ENCODE measurements at regions not wholly inside any gene's neighbourhood (a gene's known extent, or its start where the extent isn't known, plus 50 kb on each side); places are given as distances from the start of the nearest gene placed in this dataset.

DNA sequence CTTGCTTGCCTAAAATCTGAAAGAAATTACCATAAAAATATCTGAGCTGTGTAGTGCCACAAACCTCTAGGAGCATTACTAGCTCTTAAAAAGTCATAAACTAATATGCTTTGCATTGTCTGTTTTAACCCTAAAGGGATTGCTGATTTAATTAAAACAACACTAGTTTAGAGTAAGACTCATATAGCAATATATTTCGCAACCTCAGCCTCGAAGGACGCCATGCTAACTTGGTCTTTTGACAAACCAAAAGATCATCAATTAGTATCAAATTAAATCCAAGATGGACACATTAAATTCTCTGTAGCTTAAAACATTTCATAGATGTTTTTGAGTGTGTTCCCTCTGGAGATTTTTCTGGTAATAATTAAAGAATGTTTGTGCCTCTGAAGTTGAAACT lies 74.8 kb upstream of the KCNQ5 start:
- Histone ChIP-seq H3K4me3 (no peak overlapping the region), H3K36me3 (no peaks in the 10 kb centered on the region), H3K4me1 (peaks cover 0 to 5% (median 0%) of the 10 kb centered on the region in 3 donors), H3K9me3 (no peaks in the 10 kb centered on the region), H3K27ac (no peak overlapping the region), H3K27me3 (no peaks in the 10 kb centered on the region)
- DNase-seq (no peak), FAIRE-seq (no peak), ATAC-seq (no peak)
- intact Hi-C loops (cut with DNase I): no loop called here
- TF ChIP-seq, protein P1, sequence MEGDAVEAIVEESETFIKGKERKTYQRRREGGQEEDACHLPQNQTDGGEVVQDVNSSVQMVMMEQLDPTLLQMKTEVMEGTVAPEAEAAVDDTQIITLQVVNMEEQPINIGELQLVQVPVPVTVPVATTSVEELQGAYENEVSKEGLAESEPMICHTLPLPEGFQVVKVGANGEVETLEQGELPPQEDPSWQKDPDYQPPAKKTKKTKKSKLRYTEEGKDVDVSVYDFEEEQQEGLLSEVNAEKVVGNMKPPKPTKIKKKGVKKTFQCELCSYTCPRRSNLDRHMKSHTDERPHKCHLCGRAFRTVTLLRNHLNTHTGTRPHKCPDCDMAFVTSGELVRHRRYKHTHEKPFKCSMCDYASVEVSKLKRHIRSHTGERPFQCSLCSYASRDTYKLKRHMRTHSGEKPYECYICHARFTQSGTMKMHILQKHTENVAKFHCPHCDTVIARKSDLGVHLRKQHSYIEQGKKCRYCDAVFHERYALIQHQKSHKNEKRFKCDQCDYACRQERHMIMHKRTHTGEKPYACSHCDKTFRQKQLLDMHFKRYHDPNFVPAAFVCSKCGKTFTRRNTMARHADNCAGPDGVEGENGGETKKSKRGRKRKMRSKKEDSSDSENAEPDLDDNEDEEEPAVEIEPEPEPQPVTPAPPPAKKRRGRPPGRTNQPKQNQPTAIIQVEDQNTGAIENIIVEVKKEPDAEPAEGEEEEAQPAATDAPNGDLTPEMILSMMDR (IDR thresholded peaks at IDR 0.05): no peak
- 81 to 88% methylated on average over 3 of the region's 3 CpGs for WGBS, 2 donors

DNA sequence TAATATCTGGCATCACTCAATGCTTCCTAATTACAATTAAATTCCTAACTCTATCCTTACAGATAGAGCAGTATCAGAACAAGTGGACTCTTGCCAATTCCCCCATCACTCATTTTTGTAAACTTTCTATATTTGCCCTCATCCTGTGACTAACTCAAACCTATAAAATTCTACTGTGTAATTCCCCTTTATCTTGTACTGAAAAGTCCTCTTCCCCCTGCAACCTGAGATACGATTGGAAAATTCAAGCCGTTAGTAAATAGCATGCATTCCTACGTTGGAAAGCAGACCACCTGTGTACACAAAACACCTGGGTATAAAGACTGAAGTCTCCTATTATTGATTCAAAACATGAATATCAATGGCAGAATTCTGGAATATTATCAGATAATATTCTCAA lies 70.4 kb upstream of the KCNQ5 start:
- ATAC-seq: peak; percentile 40 to 79 (median 70)
- peak overlapping the region in 1 of 4 donors; percentile 4 for H3K27ac ChIP-seq

DNA sequence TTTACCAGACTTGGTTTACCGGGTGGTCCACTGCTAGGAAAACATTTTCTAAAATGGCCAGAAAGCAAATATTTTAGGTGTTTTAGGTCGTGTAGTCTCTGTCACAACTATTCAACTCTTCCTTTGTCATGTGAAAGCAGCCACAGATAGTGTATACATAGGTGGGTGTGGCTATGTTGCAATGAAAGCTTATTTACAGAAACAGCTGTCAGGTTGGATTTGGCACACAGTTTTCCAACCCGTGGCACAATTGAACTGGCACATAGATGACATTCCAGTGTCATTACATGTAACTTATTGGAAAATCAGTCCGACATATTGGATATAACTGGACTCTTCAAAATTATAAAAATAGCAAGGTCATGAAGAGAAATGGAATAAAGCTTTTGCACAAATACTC lies 68.9 kb upstream of the KCNQ5 start:
- peaks cover 0 to 12% (median 6%) of the 10 kb centered on the region in 3 donors for H3K4me1 ChIP-seq
- peak in 3 of 4 donors; percentile 45 to 65 (median 51) for ATAC-seq
- no peaks in the 10 kb centered on the region for H3K27me3 ChIP-seq
- no peak for FAIRE-seq
- no peaks in the 10 kb centered on the region for H3K36me3 ChIP-seq
- DNase-seq: peak in 1 of 6 donors; percentile 11
- peak overlapping the region in 1 of 4 donors; percentile 34 for H3K27ac ChIP-seq
- H3K4me3 ChIP-seq: no peak overlapping the region
- TF ChIP-seq, protein P1 (IDR thresholded peaks at IDR 0.05): no peak
- intact Hi-C loops (cut with DNase I): no loop called here
- WGBS, 2 donors: 31 to 33% methylated on average over 4 of the region's 4 CpGs
- no peaks in the 10 kb centered on the region for H3K9me3 ChIP-seq

More for the DNA sequence above, 70.4 kb upstream of the KCNQ5 start:
- intact Hi-C loops (cut with DNase I): no loop called here
- 12 to 17% methylated on average over 3 of the region's 3 CpGs for WGBS, 2 donors
- DNase-seq: peak in 2 of 6 donors; percentile 26 to 40
- FAIRE-seq: no peak
- Histone ChIP-seq H3K27me3 (no peaks in the 10 kb centered on the region), H3K36me3 (no peaks in the 10 kb centered on the region), H3K4me3 (no peak overlapping the region), H3K9me3 (no peaks in the 10 kb centered on the region), H3K4me1 (peaks cover 0 to 12% (median 6%) of the 10 kb centered on the region in 3 donors)
- TF ChIP-seq, protein P1 (IDR thresholded peaks at IDR 0.05): no peak

DNA sequence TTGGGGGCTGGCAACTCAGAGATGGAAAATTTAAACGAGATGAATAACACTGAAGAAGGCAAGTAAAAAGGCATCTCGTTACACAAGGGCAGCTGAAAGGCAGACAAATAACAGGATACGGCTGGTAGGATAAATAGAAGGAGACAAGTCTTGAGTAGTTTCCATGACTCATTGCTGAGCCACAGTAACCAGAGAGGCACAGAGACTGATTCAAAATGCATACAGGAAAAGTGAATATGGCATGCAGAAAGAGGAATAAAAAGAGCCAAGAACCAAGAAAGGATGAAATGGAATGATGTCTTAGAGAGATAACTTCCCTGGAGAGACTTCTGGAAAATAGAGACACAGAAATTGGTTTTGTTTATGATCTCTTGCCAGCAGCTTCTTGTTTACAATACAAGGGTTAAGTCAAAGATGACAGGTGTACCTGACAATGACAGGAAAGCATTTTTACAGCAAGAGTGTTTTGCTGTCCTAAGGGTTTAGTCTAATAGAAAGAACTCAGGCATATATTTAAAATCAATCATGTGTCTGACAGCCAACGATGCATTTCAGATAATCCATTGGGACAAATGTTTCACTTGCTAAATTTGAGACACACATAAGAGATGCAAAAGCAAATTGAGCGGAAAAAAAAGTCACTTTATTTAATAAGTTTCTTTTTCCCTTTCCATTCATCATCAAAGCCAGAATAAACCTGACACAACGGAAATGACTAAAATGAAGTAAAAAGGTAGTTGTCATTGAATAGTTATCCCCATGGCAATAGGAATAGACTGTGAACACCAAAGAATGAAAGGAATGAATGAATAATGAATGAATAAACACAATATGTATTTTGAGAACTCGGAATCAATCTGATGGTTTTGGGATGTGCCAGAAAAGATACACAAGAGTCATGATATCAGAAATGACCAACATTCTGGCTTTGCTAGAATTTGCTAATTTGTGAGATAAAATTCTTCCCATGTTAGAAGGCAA lies 68.0 kb upstream of the KCNQ5 start:
- TF ChIP-seq, protein P1 (IDR thresholded peaks at IDR 0.05): no peak
- no peak for FAIRE-seq
- H3K4me3 ChIP-seq: no peak overlapping the region
- no peak overlapping the region for H3K27ac ChIP-seq
- no peaks in the 10 kb centered on the region for H3K36me3 ChIP-seq
- H3K4me1 ChIP-seq: peaks cover 0 to 12% (median 6%) of the 10 kb centered on the region in 3 donors
- intact Hi-C loops (cut with DNase I): no loop called here
- H3K27me3 ChIP-seq: no peaks in the 10 kb centered on the region
- ATAC-seq: peak in 3 of 4 donors; percentile 55 to 78 (median 62)
- WGBS, 2 donors: 37 to 39% methylated on average over 7 of the region's 7 CpGs
- H3K9me3 ChIP-seq: no peaks in the 10 kb centered on the region
- no peak for DNase-seq

Measured in pancreas (tissue), 10 donors.